Esophagus (tissue), 2 donors: ENCODE measurements at regions not wholly inside any gene's neighbourhood (a gene's known extent, or its start where the extent isn't known, plus 50 kb on each side); places are given as distances from the start of the nearest gene placed in this dataset.

ENCODE experiments used
- H3K27ac ChIP-seq, 2 donors: one replicate each; pipeline ENCODE4 v1.5.1; 2013; ENCODE audit warnings: low read depth in 2 of 2, mild to moderate bottlenecking in 2 of 2, inconsistent platforms in 1 of 2, low read length in 1 of 2, moderate library complexity in 1 of 2
- H3K27me3 ChIP-seq, 2 donors: one replicate each; pipeline ENCODE4 v1.6.1; 2013; ENCODE audit warnings: low read length in 2 of 2, control low read depth in 1 of 2, mild to moderate bottlenecking in 1 of 2; ENCODE audit not compliant: insufficient read depth in 2 of 2, control insufficient read depth in 1 of 2
- H3K36me3 ChIP-seq, 2 donors: one replicate each; pipeline ENCODE4 v1.6.1; 2013; ENCODE audit warnings: low read length in 1 of 2; ENCODE audit not compliant: control insufficient read depth in 2 of 2, insufficient read depth in 2 of 2
- H3K4me1 ChIP-seq, 2 donors: one replicate each; pipeline ENCODE4 v1.6.1; 2013; ENCODE audit warnings: low read length in 1 of 2; ENCODE audit not compliant: control insufficient read depth in 2 of 2, insufficient read depth in 2 of 2
- H3K4me3 ChIP-seq, 2 donors: one replicate each; pipeline ENCODE4 v1.5.1; 2013; ENCODE audit warnings: low read length in 2 of 2, mild to moderate bottlenecking in 2 of 2, low read depth in 1 of 2, moderate library complexity in 1 of 2
- H3K9me3 ChIP-seq, 2 donors: one replicate each; pipeline ENCODE4 v1.6.1; 2013; ENCODE audit warnings: mild to moderate bottlenecking in 2 of 2, low read depth in 1 of 2, low read length in 1 of 2, moderate library complexity in 1 of 2; ENCODE audit not compliant: control insufficient read depth in 2 of 2, insufficient read depth in 1 of 2
- WGBS, 2 donors: extraction: QIAGEN DNeasy Blood & Tissue Kit; methylation state at CpG; one replicate each; pipeline ENCODE4 v1.1.7; 2013; 5-methylcytosine and 5-hydroxymethylcytosine counted together
- donor health status: healthy with polysubstance abuse.
- donor health status: Bipolar disorder and iron deficiency.

DNA sequence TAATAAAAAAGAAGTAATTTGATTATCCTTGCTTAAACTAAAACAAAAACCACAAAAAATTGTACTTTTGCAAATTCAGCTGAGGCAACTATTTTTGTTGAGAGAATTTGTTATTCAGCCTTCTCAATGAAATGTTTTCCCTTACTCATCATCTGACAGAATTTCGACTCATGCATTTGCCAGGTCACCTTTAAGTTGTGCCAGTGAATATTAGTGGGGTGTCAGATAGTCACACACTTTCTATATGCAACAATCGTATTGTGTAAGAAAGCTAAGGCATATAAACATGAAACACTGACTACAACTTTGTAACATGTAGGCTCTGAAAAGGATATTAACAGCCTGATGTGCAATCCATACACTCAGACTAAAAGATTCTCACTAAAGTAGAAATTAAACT, 1653.1 kb upstream of the SLC39A10 start:
- Histone ChIP-seq H3K9me3 (peaks cover 2 to 3% of the 10 kb centered on the region in 2 donors), H3K36me3 (no peaks in the 10 kb centered on the region), H3K4me3 (no peak overlapping the region), H3K27ac (no peak overlapping the region), H3K4me1 (no peaks in the 10 kb centered on the region), H3K27me3 (no peaks in the 10 kb centered on the region)
- WGBS, 2 donors = 74 to 76% methylated on average over 2 of the region's 2 CpGs

GRCh38 chr2:194002699-194003368, 1654.2 kb upstream of the SLC39A10 start:
- Histone ChIP-seq H3K27ac (no peak overlapping the region), H3K4me1 (no peaks in the 10 kb centered on the region), H3K4me3 (no peak overlapping the region), H3K27me3 (no peaks in the 10 kb centered on the region), H3K9me3 (peaks cover 2 to 3% of the 10 kb centered on the region in 2 donors), H3K36me3 (no peaks in the 10 kb centered on the region)
- WGBS, 2 donors = 83 to 85% methylated on average over 18 to 23 of the region's 23 CpGs

DNA sequence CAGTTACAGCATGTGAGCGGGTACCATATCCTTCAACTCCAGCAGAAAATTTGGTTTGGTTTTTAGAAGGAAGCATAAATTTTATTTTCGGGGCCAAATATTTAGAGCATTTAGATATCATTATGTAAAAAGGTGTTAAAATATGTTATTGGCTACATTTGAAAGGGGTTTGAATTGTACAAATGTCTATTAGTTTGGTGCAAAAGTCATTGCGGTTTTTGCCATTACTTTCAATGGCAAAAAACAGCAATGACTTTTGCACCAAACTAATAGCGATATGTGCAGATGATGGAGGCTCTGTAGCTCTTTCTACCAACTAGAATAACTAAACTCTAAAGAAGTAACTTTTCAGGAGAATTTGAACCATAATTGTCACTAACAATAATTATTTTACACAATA, 1666.2 kb upstream of the SLC39A10 start:
- Histone ChIP-seq H3K27me3 (no peaks in the 10 kb centered on the region), H3K36me3 (no peaks in the 10 kb centered on the region), H3K9me3 (no peaks in the 10 kb centered on the region), H3K4me3 (no peak overlapping the region), H3K4me1 (no peaks in the 10 kb centered on the region), H3K27ac (no peak overlapping the region)
- WGBS, 2 donors = 64 to 67% methylated on average over 4 of the region's 4 CpGs

GRCh38 chr2:193989645-193990044, 1667.4 kb upstream of the SLC39A10 start:
- no peaks in the 10 kb centered on the region for H3K4me1 ChIP-seq
- H3K9me3 ChIP-seq = no peaks in the 10 kb centered on the region
- no peak overlapping the region for H3K4me3 ChIP-seq
- H3K36me3 ChIP-seq = no peaks in the 10 kb centered on the region
- no peak overlapping the region for H3K27ac ChIP-seq
- no peaks in the 10 kb centered on the region for H3K27me3 ChIP-seq
- 72 to 78% methylated on average over 2 of the region's 2 CpGs for WGBS, 2 donors

DNA sequence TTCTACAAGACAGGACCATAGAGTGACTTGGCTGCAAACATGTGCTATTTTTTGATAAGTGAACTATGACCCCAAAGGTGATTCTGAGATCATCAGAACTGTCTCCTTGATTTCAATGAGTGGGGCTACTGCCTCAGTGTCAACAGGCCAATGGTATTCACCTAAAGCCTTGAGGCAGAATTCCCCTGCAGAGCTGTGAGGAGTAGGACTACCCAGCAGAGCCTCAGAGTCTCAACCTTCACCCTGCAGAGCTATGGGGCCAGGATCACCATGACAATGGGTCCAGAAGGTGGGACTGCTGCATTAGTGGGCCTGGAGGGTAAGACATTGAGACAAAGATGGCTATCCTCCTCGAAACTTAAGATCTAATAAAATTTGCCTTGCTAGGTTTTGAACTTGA, 1668.2 kb upstream of the SLC39A10 start:
- H3K4me1 ChIP-seq = no peaks in the 10 kb centered on the region
- no peaks in the 10 kb centered on the region for H3K36me3 ChIP-seq
- no peaks in the 10 kb centered on the region for H3K27me3 ChIP-seq
- no peak overlapping the region for H3K27ac ChIP-seq
- no peaks in the 10 kb centered on the region for H3K9me3 ChIP-seq
- H3K4me3 ChIP-seq = no peak overlapping the region
- WGBS, 2 donors = 53 to 64% methylated on average over 1 of the region's 1 CpG

- Histone ChIP-seq H3K27ac (no peak overlapping the region), H3K4me1 (no peaks in the 10 kb centered on the region), H3K9me3 (no peaks in the 10 kb centered on the region), H3K4me3 (no peak overlapping the region), H3K36me3 (no peaks in the 10 kb centered on the region), H3K27me3 (no peaks in the 10 kb centered on the region)
- WGBS, 2 donors = 86 to 91% methylated on average over 2 of the region's 2 CpGs
These were observed 1671.8 kb upstream of the SLC39A10 start for GRCh38 chr2:193985272-193985671.

DNA sequence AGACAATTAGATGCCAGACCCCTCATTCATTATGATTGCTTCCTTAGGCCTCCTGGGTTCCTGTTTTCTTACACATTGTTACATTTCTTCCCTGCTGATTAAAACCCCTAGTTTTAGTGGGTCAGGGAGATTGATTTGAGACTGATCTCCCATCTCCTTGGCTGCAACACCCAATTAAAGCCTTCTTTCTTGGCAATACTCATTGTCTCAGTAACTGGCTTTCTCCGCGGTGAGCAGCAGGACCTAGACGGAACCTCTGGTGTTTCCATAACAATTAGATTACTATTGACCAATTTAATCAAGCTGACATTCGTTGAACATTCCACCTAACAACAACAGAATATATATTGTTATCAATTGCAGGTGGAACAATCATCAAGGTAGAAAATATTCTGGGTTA, 1676.4 kb upstream of the SLC39A10 start:
- Histone ChIP-seq H3K36me3 (no peaks in the 10 kb centered on the region), H3K27me3 (no peaks in the 10 kb centered on the region), H3K9me3 (no peaks in the 10 kb centered on the region), H3K4me1 (no peaks in the 10 kb centered on the region), H3K27ac (no peak overlapping the region), H3K4me3 (no peak overlapping the region)
- 68 to 73% methylated on average over 4 of the region's 4 CpGs for WGBS, 2 donors

DNA sequence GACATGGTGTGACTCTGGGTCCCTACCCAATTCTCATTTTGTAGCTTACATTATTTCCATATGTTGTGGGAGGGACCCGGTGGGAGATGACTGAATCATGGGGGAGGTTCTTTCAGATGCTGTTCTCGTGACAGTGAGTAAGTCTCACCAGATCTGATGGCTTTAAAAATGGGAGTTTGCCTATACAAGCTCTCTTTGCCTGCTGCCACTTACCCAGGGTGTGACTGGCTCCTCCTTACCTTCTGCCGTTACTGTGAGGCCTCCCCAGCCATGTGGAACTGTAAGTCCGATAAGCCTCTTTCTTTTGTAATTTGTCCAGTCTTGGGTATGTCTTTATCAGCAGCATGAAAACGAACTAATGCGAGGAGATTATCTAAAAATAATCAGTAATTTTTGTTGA, 1683.2 kb upstream of the SLC39A10 start:
- no peaks in the 10 kb centered on the region for H3K27me3 ChIP-seq
- WGBS, 2 donors = 71 to 73% methylated on average over 6 of the region's 6 CpGs
- no peaks in the 10 kb centered on the region for H3K36me3 ChIP-seq
- H3K4me1 ChIP-seq = no peaks in the 10 kb centered on the region
- H3K9me3 ChIP-seq = no peaks in the 10 kb centered on the region
- no peak overlapping the region for H3K27ac ChIP-seq
- H3K4me3 ChIP-seq = no peak overlapping the region

DNA sequence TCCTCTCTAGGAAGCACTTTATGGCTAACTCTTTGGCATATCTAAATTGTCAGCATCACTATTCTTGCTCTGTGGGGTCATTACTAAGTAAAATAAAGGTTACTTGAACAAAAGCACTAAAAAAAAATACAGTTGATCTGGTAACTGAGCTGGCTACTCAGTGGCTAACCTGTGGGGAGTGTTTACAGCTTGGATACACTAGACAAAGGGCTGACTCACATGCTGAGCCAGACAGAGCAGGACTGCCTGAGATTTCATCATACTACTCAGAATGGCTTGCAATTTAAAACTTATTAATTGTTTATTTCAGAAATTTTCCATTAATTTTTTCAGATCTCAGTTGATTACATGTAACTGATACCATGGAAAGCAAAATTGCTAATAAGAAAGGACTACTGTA, 1690.4 kb upstream of the SLC39A10 start:
- H3K27ac ChIP-seq = no peak overlapping the region
- H3K27me3 ChIP-seq = no peaks in the 10 kb centered on the region
- H3K36me3 ChIP-seq = no peaks in the 10 kb centered on the region
- H3K4me1 ChIP-seq = no peaks in the 10 kb centered on the region
- no peak overlapping the region for H3K4me3 ChIP-seq
- no peaks in the 10 kb centered on the region for H3K9me3 ChIP-seq

GRCh38 chr2:193965263-193965662, 1691.8 kb upstream of the SLC39A10 start:
- WGBS, 2 donors = 70 to 73% methylated on average over 4 of the region's 4 CpGs
- Histone ChIP-seq H3K36me3 (no peaks in the 10 kb centered on the region), H3K27ac (no peak overlapping the region), H3K9me3 (no peaks in the 10 kb centered on the region), H3K27me3 (no peaks in the 10 kb centered on the region), H3K4me1 (no peaks in the 10 kb centered on the region), H3K4me3 (no peak overlapping the region)
